DOHH2 (cell line): ENCODE measurements at regions not wholly inside any gene's neighbourhood (a gene's known extent, or its start where the extent isn't known, plus 50 kb on each side); places are given as distances from the start of the nearest gene placed in this dataset.

ENCODE experiments used
- H3F3A ChIP-seq: fragments of 200-600 bp; sonication (generic), shearing (Covaris generic); 2 replicates; pipeline ENCODE4 v1.6.0; 2016; ENCODE audit warnings: antibody characterized with exemption, mild to moderate bottlenecking; ENCODE audit not compliant: control insufficient read depth, insufficient read depth
- H3K27ac ChIP-seq: fragments of 200-600 bp; sonication (generic); 2 replicates; pipeline ENCODE4 v1.5.1; 2014; ENCODE audit warnings: low read depth, mild to moderate bottlenecking, low read length, moderate library complexity
- H3K27me3 ChIP-seq: fragments of 200-600 bp; sonication (generic); 2 replicates; pipeline ENCODE4 v1.6.1; 2014; ENCODE audit warnings: mild to moderate bottlenecking, low read length, mixed read lengths; ENCODE audit not compliant: control insufficient read depth
- H3K36me3 ChIP-seq: fragments of 200-600 bp; sonication (generic); 2 replicates; pipeline ENCODE4 v1.6.1; 2014; ENCODE audit warnings: mild to moderate bottlenecking, low read length, moderate library complexity, mixed read lengths; ENCODE audit not compliant: control insufficient read depth
- H3K4me1 ChIP-seq: fragments of 200-600 bp; sonication (generic); 2 replicates; pipeline ENCODE4 v1.6.1; 2014; ENCODE audit warnings: mild to moderate bottlenecking, low read length, mixed read lengths; ENCODE audit not compliant: control insufficient read depth
- H3K4me2 ChIP-seq: fragments of 200-600 bp; sonication (generic); 2 replicates; pipeline ENCODE4 v1.6.0; 2014; ENCODE audit warnings: mild to moderate bottlenecking, low read length, moderate library complexity
- H3K4me3 ChIP-seq: fragments of 200-600 bp; sonication (generic); 2 replicates; pipeline ENCODE4 v1.5.1; 2014; ENCODE audit warnings: mild to moderate bottlenecking, low read length, mixed read lengths
- H3K79me2 ChIP-seq: fragments of 200-600 bp; sonication (generic); 2 replicates; pipeline ENCODE4 v1.6.1; 2014; ENCODE audit warnings: mild to moderate bottlenecking, low read length, mixed read lengths; ENCODE audit not compliant: control insufficient read depth
- H3K9me2 ChIP-seq: fragments of 200-600 bp; sonication (generic); replicated peaks from 2 replicates; pipeline ENCODE4 v1.6.1; 2014; ENCODE audit warnings: mild to moderate bottlenecking, low read length, mixed read lengths; ENCODE audit not compliant: control insufficient read depth
- H3K9me3 ChIP-seq: fragments of 200-600 bp; sonication (generic); 2 replicates; pipeline ENCODE4 v1.6.1; 2014; ENCODE audit warnings: antibody characterized with exemption, low read length, mixed read lengths; ENCODE audit not compliant: control insufficient read depth, insufficient read depth
- H4K20me1 ChIP-seq: fragments of 200-600 bp; sonication (generic); 2 replicates; pipeline ENCODE4 v1.6.0; 2014; ENCODE audit warnings: low read depth, mild to moderate bottlenecking, antibody characterized with exemption, low read length, moderate library complexity; ENCODE audit not compliant: control insufficient read depth, insufficient read depth
- CTCF ChIP-seq: fragments of 200-600 bp; sonication (generic); IDR thresholded peaks from one replicate; pipeline ENCODE4 v1.5.1; 2014; ENCODE audit warnings: antibody characterized with exemption, mild to moderate bottlenecking, low read depth, low read length; ENCODE audit not compliant: poor library complexity, severe bottlenecking
- EZH2phosphoT487 ChIP-seq: fragments of 200-600 bp; sonication (generic); IDR thresholded peaks from 2 replicates; pipeline ENCODE4 v1.6.1; 2017; ENCODE audit warnings: borderline replicate concordance, mild to moderate bottlenecking, antibody characterized with exemption, low read length, moderate library complexity, mixed read lengths

- H3K9me2 ChIP-seq, result no peaks in the 10 kb centered on the region
- no peak overlapping the region for H3K27ac ChIP-seq
- no peak overlapping the region for H3K4me2 ChIP-seq
- no peak overlapping the region for H3K4me3 ChIP-seq
- H4K20me1 ChIP-seq, result no peaks in the 10 kb centered on the region
- no peaks in the 10 kb centered on the region for H3F3A ChIP-seq
- no peaks in the 10 kb centered on the region for H3K9me3 ChIP-seq
- no peaks in the 10 kb centered on the region for H3K36me3 ChIP-seq
- H3K27me3 ChIP-seq, result no peaks in the 10 kb centered on the region
- H3K4me1 ChIP-seq, result no peaks in the 10 kb centered on the region
- no peaks in the 10 kb centered on the region for H3K79me2 ChIP-seq
- TF ChIP-seq CTCF, result no peak
- TF ChIP-seq EZH2phosphoT487, result no peak
These were observed 323.3 kb upstream of the USP24 start for GRCh38 chr1:55538428-55538827.

GRCh38 chr1:55536545-55536865 is 321.3 kb upstream of the USP24 start:
- TF ChIP-seq CTCF (no peak), EZH2phosphoT487 (no peak)
- no peaks in the 10 kb centered on the region for H3F3A ChIP-seq
- H3K27ac ChIP-seq, result no peak overlapping the region
- H3K4me3 ChIP-seq, result no peak overlapping the region
- no peaks in the 10 kb centered on the region for H4K20me1 ChIP-seq
- no peak overlapping the region for H3K4me2 ChIP-seq
- H3K9me2 ChIP-seq, result no peaks in the 10 kb centered on the region
- no peaks in the 10 kb centered on the region for H3K27me3 ChIP-seq
- no peaks in the 10 kb centered on the region for H3K4me1 ChIP-seq
- H3K36me3 ChIP-seq, result no peaks in the 10 kb centered on the region
- no peaks in the 10 kb centered on the region for H3K79me2 ChIP-seq
- H3K9me3 ChIP-seq, result no peaks in the 10 kb centered on the region

- TF ChIP-seq EZH2phosphoT487 (no peak), CTCF (no peak)
- no peaks in the 10 kb centered on the region for H3K27me3 ChIP-seq
- no peaks in the 10 kb centered on the region for H4K20me1 ChIP-seq
- no peaks in the 10 kb centered on the region for H3K79me2 ChIP-seq
- no peaks in the 10 kb centered on the region for H3K9me2 ChIP-seq
- no peaks in the 10 kb centered on the region for H3K9me3 ChIP-seq
- no peaks in the 10 kb centered on the region for H3K36me3 ChIP-seq
- no peaks in the 10 kb centered on the region for H3F3A ChIP-seq
- H3K4me2 ChIP-seq, result no peak overlapping the region
- H3K4me3 ChIP-seq, result no peak overlapping the region
- no peaks in the 10 kb centered on the region for H3K4me1 ChIP-seq
- H3K27ac ChIP-seq, result no peak overlapping the region
These were observed 320.8 kb upstream of the USP24 start for GRCh38 chr1:55535724-55536544.
